ENCODE measurements at regions not wholly inside any gene's neighbourhood (a gene's known extent, or its start where the extent isn't known, plus 50 kb on each side); places are given as distances from the start of the nearest gene placed in this dataset.

DNA sequence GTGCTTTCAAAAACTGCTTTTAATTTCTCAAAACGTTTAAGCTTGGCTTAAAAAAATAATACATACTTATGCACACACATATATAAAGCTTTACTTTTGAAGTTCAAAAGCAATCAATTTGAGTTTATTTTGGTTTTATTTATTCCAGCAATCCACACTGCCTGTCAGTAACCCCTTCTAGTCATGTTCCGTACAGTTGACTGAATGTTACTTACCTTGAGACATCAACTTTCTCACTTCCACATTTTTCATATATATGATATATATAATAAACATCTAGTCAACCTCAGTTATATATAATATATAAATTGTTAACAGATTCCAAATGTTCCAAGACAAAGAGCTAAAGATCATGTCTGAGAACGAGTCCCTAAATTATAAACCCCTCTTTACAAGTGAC lies 1137.3 kb upstream of the ZEB2 start:
- DNase-seq (ENCODE audit: low read depth, low spot score) = no peak

GRCh38 chr2:145655165-145655765 lies 1135.3 kb upstream of the ZEB2 start:
- DNase-seq (ENCODE audit: low read depth, low spot score) = no peak

- no peak for DNase-seq (ENCODE audit: low read depth, low spot score)
These were observed 1134.8 kb upstream of the ZEB2 start for GRCh38 chr2:145654746-145655145.

DNA sequence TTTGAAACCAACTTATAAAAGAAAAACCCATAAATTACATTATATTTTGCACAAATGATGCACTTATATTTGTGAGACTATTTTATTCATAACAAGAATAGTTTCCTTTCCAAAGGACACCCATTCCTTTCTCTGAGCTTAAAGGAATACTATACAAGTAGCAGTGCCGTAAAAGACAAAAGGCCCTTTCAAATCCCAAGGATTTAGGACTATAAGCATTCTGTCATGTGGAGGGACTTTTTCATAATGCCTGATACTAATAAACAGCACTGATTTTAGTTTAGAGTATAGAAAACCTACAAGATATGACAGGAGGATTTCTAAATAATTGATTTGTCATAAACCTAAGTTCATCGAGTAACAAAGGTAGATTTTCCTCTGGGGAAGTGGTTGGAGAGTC lies 1134.2 kb upstream of the ZEB2 start:
- no peak for DNase-seq (ENCODE audit: low read depth, low spot score)

- no peak for DNase-seq (ENCODE audit: low read depth, low spot score)
These were observed 1133.6 kb upstream of the ZEB2 start for GRCh38 chr2:145653553-145653952.

- DNase-seq (ENCODE audit: low read depth, low spot score) = no peak
These were observed 1132.9 kb upstream of the ZEB2 start for GRCh38 chr2:145652571-145653545.

DNA sequence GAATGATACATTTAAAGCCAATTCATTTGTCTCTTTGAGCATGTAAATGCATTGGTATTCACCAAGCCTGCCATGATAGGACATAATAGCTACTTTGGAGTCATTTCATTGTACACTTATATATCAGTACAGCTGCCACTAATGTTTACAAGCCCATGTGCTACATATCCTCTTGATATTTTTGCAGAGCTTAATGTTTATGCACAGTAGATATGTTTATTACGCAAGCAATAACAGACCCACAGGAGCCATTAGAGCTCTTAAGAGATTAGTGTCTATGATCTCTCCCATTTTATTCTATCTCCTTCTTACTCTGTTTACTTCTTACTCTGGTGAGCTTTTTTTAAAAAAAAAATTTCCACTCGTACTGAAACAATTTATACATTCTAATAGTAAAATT lies 1132.1 kb upstream of the ZEB2 start:
- no peak for DNase-seq (ENCODE audit: low read depth, low spot score)

- no peak for DNase-seq (ENCODE audit: low read depth, low spot score)
These were observed 1130.3 kb upstream of the ZEB2 start for GRCh38 chr2:145650226-145650625.

DNA sequence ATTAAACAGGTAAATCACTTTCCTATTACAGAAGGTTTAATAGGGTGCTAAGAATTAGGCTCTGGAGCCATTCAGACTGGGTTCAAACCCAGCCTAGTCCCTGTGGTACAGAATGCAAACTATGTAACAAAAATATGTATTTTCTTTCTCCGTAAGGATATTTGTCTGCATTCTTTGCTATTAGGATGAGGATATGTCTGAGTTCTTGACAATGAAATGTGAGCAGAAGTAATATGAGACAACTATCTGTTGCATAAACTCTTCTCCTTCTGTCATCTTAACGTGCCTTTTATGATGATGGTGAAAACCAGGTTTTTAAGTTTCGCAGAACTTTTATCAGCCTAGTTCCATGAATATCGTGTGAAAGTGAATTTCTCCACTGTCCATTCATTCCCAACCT lies 1129.1 kb upstream of the ZEB2 start:
- no peak for DNase-seq (ENCODE audit: low read depth, low spot score)

DNA sequence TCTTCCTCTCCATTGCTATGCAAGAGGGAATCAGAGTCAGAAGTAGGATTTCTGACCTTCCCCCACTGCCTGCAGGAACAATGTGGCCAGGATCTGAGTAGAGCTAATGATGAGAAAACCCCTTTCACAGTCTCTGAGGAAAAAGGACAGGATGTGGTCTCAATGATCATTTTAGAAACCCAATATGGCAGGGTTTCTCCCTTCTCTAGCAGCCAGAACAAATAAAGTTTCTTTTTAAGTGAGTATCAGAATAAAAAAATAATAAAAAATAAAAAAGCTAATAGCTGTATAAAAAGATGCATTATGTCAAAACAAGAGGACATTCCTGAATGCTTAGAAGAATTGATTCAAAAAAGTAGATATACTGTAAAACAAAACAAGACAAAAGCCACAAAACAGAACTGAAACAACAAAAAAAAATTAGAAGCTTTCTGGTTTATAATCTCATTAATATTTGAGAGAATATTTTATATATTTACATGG lies 1124.9 kb upstream of the ZEB2 start:
- no peak for DNase-seq (ENCODE audit: low read depth, low spot score)

DNA sequence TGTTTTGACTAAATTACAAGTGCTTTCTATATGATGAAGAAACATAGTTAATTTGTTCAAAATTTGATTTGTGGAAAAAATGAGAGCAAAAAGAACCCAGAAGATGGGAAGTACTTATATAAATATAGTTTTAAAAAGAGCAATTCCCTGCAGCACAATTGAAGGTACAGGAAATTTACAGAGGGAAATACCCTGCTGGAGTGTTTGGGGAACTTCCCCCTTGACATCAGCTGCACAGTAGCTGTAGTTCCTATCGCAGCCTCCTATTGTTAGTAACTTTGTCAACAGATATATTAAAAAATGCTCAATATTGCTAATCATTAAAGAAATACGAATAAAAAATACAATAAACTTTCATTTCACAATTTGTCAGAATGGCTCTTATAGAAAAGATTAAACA lies 1118.8 kb upstream of the ZEB2 start:
- DNase-seq (ENCODE audit: low read depth, low spot score) = no peak

GRCh38 chr2:145635706-145636427 lies 1115.9 kb upstream of the ZEB2 start:
- DNase-seq (ENCODE audit: low read depth, low spot score) = no peak

GRCh38 chr2:145631561-145631960 lies 1111.6 kb upstream of the ZEB2 start:
- no peak for DNase-seq (ENCODE audit: low read depth, low spot score)

GRCh38 chr2:145626301-145626700 lies 1106.4 kb upstream of the ZEB2 start:
- DNase-seq (ENCODE audit: low read depth, low spot score) = no peak

DNA sequence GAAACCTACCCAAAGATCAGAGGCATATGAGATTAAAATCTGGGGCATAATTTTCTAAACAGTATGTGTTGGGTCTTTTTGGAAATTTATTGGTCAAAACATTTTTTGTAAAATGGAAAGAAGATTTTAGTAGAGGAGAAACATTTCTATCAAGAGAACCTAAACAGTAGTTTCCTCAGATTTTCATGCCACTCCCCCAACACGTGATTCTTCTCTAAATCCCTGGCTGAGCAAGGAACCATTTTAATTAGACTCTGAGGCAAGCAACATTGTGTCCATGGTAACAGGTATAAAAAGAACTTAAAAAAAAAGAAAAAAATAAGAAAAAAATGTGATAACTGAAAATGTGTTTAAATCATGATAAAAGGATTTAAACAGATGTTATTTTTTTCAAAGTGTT lies 1105.2 kb upstream of the ZEB2 start:
- no peak for DNase-seq (ENCODE audit: low read depth, low spot score)

GRCh38 chr2:145623136-145623535 lies 1103.2 kb upstream of the ZEB2 start:
- no peak for DNase-seq (ENCODE audit: low read depth, low spot score)

DNA sequence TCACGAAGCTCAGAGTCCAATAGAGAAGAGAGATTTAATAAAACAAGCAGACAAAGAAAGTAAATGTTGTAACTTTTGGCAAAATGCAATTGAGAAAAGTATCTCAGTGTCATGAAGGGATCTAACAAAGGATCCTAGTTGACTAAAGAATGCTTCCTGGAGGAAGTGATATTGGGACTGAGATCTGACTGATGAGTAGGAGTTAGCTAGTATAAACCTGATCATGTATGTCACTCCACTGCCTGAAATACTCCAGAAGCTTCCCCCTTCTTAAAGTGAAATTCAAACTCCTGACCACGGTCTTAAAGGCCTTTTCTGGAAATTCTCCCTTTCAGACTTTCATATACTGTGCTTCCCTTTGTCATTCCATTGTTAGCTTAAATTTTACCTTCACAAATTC lies 1102.4 kb upstream of the ZEB2 start:
- DNase-seq (ENCODE audit: low read depth, low spot score) = no peak

GRCh38 chr2:145617906-145618305 lies 1098.0 kb upstream of the ZEB2 start:
- no peak for DNase-seq (ENCODE audit: low read depth, low spot score)

GRCh38 chr2:145617420-145617819 lies 1097.5 kb upstream of the ZEB2 start:
- no peak for DNase-seq (ENCODE audit: low read depth, low spot score)

DNA sequence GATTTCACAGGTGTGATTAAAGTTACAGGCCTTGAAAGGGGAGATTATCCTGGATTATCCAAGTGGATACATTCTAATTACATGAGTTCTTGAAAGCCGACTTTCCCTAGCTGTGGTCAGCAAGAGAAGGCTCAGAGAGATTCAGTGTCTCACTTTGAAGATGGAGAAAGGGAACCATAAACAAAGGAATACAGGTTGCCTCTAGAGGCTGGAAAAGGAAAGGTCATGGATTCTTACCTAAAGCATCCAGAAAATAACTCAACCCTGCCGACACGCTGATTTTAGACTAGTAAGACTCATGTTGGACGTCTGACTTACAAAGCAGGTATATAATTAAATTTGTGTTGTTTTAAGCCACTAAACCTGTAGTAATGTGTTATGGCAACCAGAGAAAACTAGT lies 1095.7 kb upstream of the ZEB2 start:
- DNase-seq (ENCODE audit: low read depth, low spot score) = no peak

DNA sequence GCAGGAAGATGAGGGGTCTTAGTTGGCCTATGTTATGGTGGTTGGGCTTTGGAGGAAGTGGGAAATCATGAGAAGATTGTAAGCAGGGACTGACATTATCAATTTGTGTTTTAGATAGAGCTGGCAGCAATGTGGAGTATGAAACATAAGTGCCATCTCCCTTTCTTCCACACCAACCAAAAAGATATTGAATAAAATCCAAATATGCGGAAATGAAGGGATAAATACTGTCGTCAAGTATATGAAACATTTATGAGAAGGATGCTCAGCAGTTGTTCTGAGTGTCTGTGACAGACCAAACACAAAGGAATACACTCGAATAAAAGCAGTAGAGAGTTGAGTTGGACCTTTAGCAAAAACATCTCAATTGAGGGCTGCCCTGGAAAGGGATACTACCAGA lies 1090.0 kb upstream of the ZEB2 start:
- no peak for DNase-seq (ENCODE audit: low read depth, low spot score)

GRCh38 chr2:145601361-145601925 lies 1081.5 kb upstream of the ZEB2 start:
- DNase-seq (ENCODE audit: low read depth, low spot score) = no peak

Measured in activated CD4-positive, CD25-positive, alpha-beta regulatory T cell treated with anti-CD3 and anti-CD28 coated beads, Interleukin-2, amount 50 U/mL, for 16 hours (primary cell).